Neuron (in vitro differentiated cells): ENCODE measurements at regions not wholly inside any gene's neighbourhood (a gene's known extent, or its start where the extent isn't known, plus 50 kb on each side); places are given as distances from the start of the nearest gene placed in this dataset.

ENCODE experiments used
- H2AFZ ChIP-seq: one replicate; pipeline ENCODE4 v1.6.1; 2013; ENCODE audit warnings: low read depth, mild to moderate bottlenecking, inconsistent platforms, low read length, moderate library complexity
- H3K27me3 ChIP-seq: one replicate; pipeline ENCODE4 v1.6.1; 2013; ENCODE audit warnings: low read length; ENCODE audit not compliant: insufficient read depth
- H3K36me3 ChIP-seq: one replicate; pipeline ENCODE4 v1.6.1; 2013; ENCODE audit warnings: low read length; ENCODE audit not compliant: insufficient read depth
- H3K4me1 ChIP-seq: one replicate; pipeline ENCODE4 v1.6.1; 2013; ENCODE audit warnings: low read length; ENCODE audit not compliant: insufficient read depth
- H3K4me3 ChIP-seq: 2 replicates; pipeline ENCODE4 v1.5.1; 2013; ENCODE audit warnings: mild to moderate bottlenecking, low read length, moderate library complexity
- H3K9me3 ChIP-seq: one replicate; pipeline ENCODE4 v1.6.1; 2013; ENCODE audit warnings: low read length

GRCh38 chr2:58638256-58638805 lies 397.2 kb upstream of the FANCL start:
- Histone ChIP-seq H2AFZ (no peak overlapping the region), H3K4me1 (peaks cover 15% of the 10 kb centered on the region), H3K4me3 (no peak overlapping the region), H3K9me3 (no peaks in the 10 kb centered on the region), H3K36me3 (no peaks in the 10 kb centered on the region), H3K27me3 (no peaks in the 10 kb centered on the region)

- no peaks in the 10 kb centered on the region for H3K36me3 ChIP-seq
- no peaks in the 10 kb centered on the region for H3K27me3 ChIP-seq
- H2AFZ ChIP-seq: no peak overlapping the region
- H3K4me1 ChIP-seq: peaks cover 15% of the 10 kb centered on the region
- no peak overlapping the region for H3K4me3 ChIP-seq
- no peaks in the 10 kb centered on the region for H3K9me3 ChIP-seq
Measured at GRCh38 chr2:58636872-58637271, 395.7 kb upstream of the FANCL start.

- Histone ChIP-seq H3K4me3 (no peak overlapping the region), H3K27me3 (no peaks in the 10 kb centered on the region), H3K4me1 (peaks cover 15% of the 10 kb centered on the region), H3K9me3 (no peaks in the 10 kb centered on the region), H3K36me3 (no peaks in the 10 kb centered on the region), H2AFZ (no peak overlapping the region)
Measured at GRCh38 chr2:58635801-58636375, 394.8 kb upstream of the FANCL start.

- Histone ChIP-seq H3K36me3 (no peaks in the 10 kb centered on the region), H3K4me3 (no peak overlapping the region), H2AFZ (no peak overlapping the region), H3K9me3 (no peaks in the 10 kb centered on the region), H3K27me3 (no peaks in the 10 kb centered on the region), H3K4me1 (peaks cover 12% of the 10 kb centered on the region)
Measured at GRCh38 chr2:58634653-58635370, 393.7 kb upstream of the FANCL start.

- H3K36me3 ChIP-seq: no peaks in the 10 kb centered on the region
- no peaks in the 10 kb centered on the region for H3K27me3 ChIP-seq
- H3K4me3 ChIP-seq: no peak overlapping the region
- peaks cover 10% of the 10 kb centered on the region for H3K4me1 ChIP-seq
- H3K9me3 ChIP-seq: no peaks in the 10 kb centered on the region
- no peak overlapping the region for H2AFZ ChIP-seq
Measured at GRCh38 chr2:58633613-58634365, 392.7 kb upstream of the FANCL start.

GRCh38 chr2:58631986-58632385 lies 390.9 kb upstream of the FANCL start:
- H3K4me3 ChIP-seq: no peak overlapping the region
- H3K9me3 ChIP-seq: no peaks in the 10 kb centered on the region
- peaks cover 5% of the 10 kb centered on the region for H3K4me1 ChIP-seq
- H3K36me3 ChIP-seq: no peaks in the 10 kb centered on the region
- no peak overlapping the region for H2AFZ ChIP-seq
- no peaks in the 10 kb centered on the region for H3K27me3 ChIP-seq

- no peaks in the 10 kb centered on the region for H3K27me3 ChIP-seq
- H3K36me3 ChIP-seq: no peaks in the 10 kb centered on the region
- no peaks in the 10 kb centered on the region for H3K9me3 ChIP-seq
- H3K4me3 ChIP-seq: no peak overlapping the region
- H2AFZ ChIP-seq: no peak overlapping the region
- no peaks in the 10 kb centered on the region for H3K4me1 ChIP-seq
Measured at GRCh38 chr2:58629545-58630119, 388.5 kb upstream of the FANCL start.

GRCh38 chr2:58620896-58621295 lies 379.8 kb upstream of the FANCL start:
- no peak overlapping the region for H2AFZ ChIP-seq
- H3K4me1 ChIP-seq: no peaks in the 10 kb centered on the region
- no peaks in the 10 kb centered on the region for H3K27me3 ChIP-seq
- no peak overlapping the region for H3K4me3 ChIP-seq
- no peaks in the 10 kb centered on the region for H3K9me3 ChIP-seq
- H3K36me3 ChIP-seq: no peaks in the 10 kb centered on the region

- Histone ChIP-seq H3K36me3 (no peaks in the 10 kb centered on the region), H2AFZ (no peak overlapping the region), H3K9me3 (no peaks in the 10 kb centered on the region), H3K27me3 (no peaks in the 10 kb centered on the region), H3K4me1 (no peaks in the 10 kb centered on the region), H3K4me3 (no peak overlapping the region)
Measured at GRCh38 chr2:58620093-58620492, 379.0 kb upstream of the FANCL start.

- no peaks in the 10 kb centered on the region for H3K36me3 ChIP-seq
- no peaks in the 10 kb centered on the region for H3K4me1 ChIP-seq
- no peaks in the 10 kb centered on the region for H3K27me3 ChIP-seq
- no peak overlapping the region for H2AFZ ChIP-seq
- no peaks in the 10 kb centered on the region for H3K9me3 ChIP-seq
- no peak overlapping the region for H3K4me3 ChIP-seq
Measured at GRCh38 chr2:58616961-58617360, 375.8 kb upstream of the FANCL start.

GRCh38 chr2:58614219-58614618 lies 373.1 kb upstream of the FANCL start:
- H3K27me3 ChIP-seq: no peaks in the 10 kb centered on the region
- H3K36me3 ChIP-seq: no peaks in the 10 kb centered on the region
- no peaks in the 10 kb centered on the region for H3K9me3 ChIP-seq
- no peak overlapping the region for H2AFZ ChIP-seq
- no peak overlapping the region for H3K4me3 ChIP-seq
- no peaks in the 10 kb centered on the region for H3K4me1 ChIP-seq

- Histone ChIP-seq H3K4me1 (no peaks in the 10 kb centered on the region), H2AFZ (no peak overlapping the region), H3K27me3 (no peaks in the 10 kb centered on the region), H3K4me3 (no peak overlapping the region), H3K36me3 (no peaks in the 10 kb centered on the region), H3K9me3 (no peaks in the 10 kb centered on the region)
Measured at GRCh38 chr2:58612973-58613372, 371.8 kb upstream of the FANCL start.

- H3K9me3 ChIP-seq: no peaks in the 10 kb centered on the region
- H3K4me1 ChIP-seq: no peaks in the 10 kb centered on the region
- H2AFZ ChIP-seq: no peak overlapping the region
- H3K4me3 ChIP-seq: no peak overlapping the region
- H3K36me3 ChIP-seq: no peaks in the 10 kb centered on the region
- H3K27me3 ChIP-seq: no peaks in the 10 kb centered on the region
Measured at GRCh38 chr2:58609326-58609725, 368.2 kb upstream of the FANCL start.
